ENCODE measurements at regions not wholly inside any gene's neighbourhood (a gene's known extent, or its start where the extent isn't known, plus 50 kb on each side); places are given as distances from the start of the nearest gene placed in this dataset.

DNA sequence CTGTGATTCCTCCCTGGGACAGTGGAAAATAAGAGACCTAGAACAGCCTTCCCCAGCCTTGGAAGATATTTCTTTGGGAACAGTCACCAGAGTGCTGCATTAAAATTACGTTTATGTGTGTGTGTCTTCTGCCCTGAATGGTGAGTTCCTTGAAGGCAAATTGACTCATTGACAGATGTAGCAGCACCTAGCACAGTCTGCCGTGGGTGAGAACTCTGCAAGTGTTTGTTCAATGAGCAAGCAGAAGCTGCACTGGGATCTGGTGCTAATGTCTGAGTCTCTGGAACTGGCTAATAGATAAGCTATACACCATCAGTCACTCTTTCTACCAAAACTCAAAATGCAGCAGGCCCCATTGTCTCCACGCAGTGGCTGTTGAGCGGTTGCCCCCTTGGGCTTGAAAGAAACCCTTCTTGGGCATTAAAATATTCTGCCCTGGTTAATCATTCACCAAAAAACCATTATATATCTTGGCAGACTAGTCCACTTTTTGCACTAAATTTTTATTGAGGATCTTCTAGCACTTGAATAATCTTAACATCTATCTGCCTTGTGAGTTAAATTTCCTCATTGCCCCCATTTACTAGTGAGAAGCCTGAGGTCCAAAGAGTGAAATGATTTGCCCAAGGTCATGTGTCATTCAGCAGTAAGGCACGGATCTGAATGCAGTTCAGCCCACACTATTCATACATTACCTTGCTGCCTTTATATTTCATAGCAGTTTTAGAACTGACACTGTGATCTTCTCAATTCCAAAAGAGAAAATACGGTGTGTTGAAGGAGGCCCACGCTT, 87.8 kb upstream of the GALNT18 start:
- H3K79me2 ChIP-seq (ENCODE audit: control insufficient read depth, insufficient read depth, low read length), result no peaks in the 10 kb centered on the region
- no peaks in the 10 kb centered on the region for H4K20me1 ChIP-seq (ENCODE audit: control insufficient read depth, extremely low read depth, insufficient read depth, low read length)
- dilution Hi-C loops (cut with MboI; ENCODE audit: extremely low pct_ligation_motif_present, low sequenced_read_pairs), result no loop called here
- H3K9me3 ChIP-seq (ENCODE audit: control insufficient read depth, low read depth, low read length), result no peaks in the 10 kb centered on the region
- H3K27ac ChIP-seq (ENCODE audit: control insufficient read depth, insufficient read depth, low read length), result no peak overlapping the region
- H3K9ac ChIP-seq (ENCODE audit: control insufficient read depth, extremely low read depth, insufficient read depth, low read length), result no peak overlapping the region
- no peak for DNase-seq (ENCODE audit: low read depth, low spot score)
- H3K9me1 ChIP-seq (ENCODE audit: control insufficient read depth, extremely low read depth, insufficient read depth, low read length), result no peaks in the 10 kb centered on the region
- H3K27me3 ChIP-seq (ENCODE audit: control insufficient read depth, extremely low read depth, insufficient read depth, low read length), result no peaks in the 10 kb centered on the region
- no peak overlapping the region for H3K4me3 ChIP-seq (ENCODE audit: control insufficient read depth in 2 of 3, extremely low read depth in 1 of 3, insufficient read depth in 2 of 3, low read depth in 1 of 3, low read length in 3 of 3)
- peaks cover 7% of the 10 kb centered on the region for H3K4me1 ChIP-seq (ENCODE audit: control insufficient read depth, extremely low read depth, insufficient read depth, low read length)
- no peak overlapping the region for H2AFZ ChIP-seq (ENCODE audit: control insufficient read depth, low read length)
- TF ChIP-seq, protein P1, sequence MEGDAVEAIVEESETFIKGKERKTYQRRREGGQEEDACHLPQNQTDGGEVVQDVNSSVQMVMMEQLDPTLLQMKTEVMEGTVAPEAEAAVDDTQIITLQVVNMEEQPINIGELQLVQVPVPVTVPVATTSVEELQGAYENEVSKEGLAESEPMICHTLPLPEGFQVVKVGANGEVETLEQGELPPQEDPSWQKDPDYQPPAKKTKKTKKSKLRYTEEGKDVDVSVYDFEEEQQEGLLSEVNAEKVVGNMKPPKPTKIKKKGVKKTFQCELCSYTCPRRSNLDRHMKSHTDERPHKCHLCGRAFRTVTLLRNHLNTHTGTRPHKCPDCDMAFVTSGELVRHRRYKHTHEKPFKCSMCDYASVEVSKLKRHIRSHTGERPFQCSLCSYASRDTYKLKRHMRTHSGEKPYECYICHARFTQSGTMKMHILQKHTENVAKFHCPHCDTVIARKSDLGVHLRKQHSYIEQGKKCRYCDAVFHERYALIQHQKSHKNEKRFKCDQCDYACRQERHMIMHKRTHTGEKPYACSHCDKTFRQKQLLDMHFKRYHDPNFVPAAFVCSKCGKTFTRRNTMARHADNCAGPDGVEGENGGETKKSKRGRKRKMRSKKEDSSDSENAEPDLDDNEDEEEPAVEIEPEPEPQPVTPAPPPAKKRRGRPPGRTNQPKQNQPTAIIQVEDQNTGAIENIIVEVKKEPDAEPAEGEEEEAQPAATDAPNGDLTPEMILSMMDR (optimal IDR thresholded peaks at IDR 0.05 in 1 of 3, IDR thresholded peaks at IDR 0.05 in 1 of 3, conservative IDR thresholded peaks at IDR 0.05 in 1 of 3; ENCODE audit: extremely low read depth in 1 of 3, insufficient read depth in 2 of 3, low read length in 3 of 3), result no peak
- no peak for TF ChIP-seq EZH2 (IDR thresholded peaks at IDR 0.05; ENCODE audit: low read length)
- H3K4me2 ChIP-seq (ENCODE audit: control insufficient read depth, extremely low read depth, insufficient read depth, low read depth, low read length), result no peak overlapping the region
- H3K36me3 ChIP-seq (ENCODE audit: control insufficient read depth in 2 of 2, extremely low read depth in 1 of 2, insufficient read depth in 2 of 2, low read length in 2 of 2), result no peaks in the 10 kb centered on the region
- peak; percentile 23 for FAIRE-seq

DNA sequence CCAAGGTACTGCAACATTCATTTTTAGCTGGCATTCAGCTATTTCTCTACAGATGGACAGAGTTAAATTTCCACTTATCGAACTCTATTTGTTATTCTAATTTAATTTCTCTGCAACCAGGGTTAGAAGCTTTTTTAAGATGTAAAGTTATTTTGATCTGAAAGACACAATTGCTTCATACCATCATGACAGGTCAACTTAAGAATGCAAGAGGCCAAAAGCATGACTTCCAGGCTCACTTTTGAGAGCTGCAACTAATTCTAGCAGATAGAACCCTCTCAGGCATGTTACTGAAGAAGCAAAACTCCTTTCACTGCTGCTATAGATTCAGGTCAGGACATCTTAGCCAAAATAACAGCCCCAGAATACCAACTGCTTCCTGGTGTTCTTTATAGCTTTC, 86.5 kb upstream of the GALNT18 start:
- no peak overlapping the region for H3K27ac ChIP-seq (ENCODE audit: control insufficient read depth, insufficient read depth, low read length)
- TF ChIP-seq EZH2 (IDR thresholded peaks at IDR 0.05; ENCODE audit: low read length), result no peak
- TF ChIP-seq, protein P1 (optimal IDR thresholded peaks at IDR 0.05 in 1 of 3, IDR thresholded peaks at IDR 0.05 in 1 of 3, conservative IDR thresholded peaks at IDR 0.05 in 1 of 3; ENCODE audit: extremely low read depth in 1 of 3, insufficient read depth in 2 of 3, low read length in 3 of 3), result no peak
- no peak overlapping the region for H3K4me2 ChIP-seq (ENCODE audit: control insufficient read depth, extremely low read depth, insufficient read depth, low read depth, low read length)
- no peaks in the 10 kb centered on the region for H3K79me2 ChIP-seq (ENCODE audit: control insufficient read depth, insufficient read depth, low read length)
- H3K36me3 ChIP-seq (ENCODE audit: control insufficient read depth in 2 of 2, extremely low read depth in 1 of 2, insufficient read depth in 2 of 2, low read length in 2 of 2), result no peaks in the 10 kb centered on the region
- no peaks in the 10 kb centered on the region for H3K27me3 ChIP-seq (ENCODE audit: control insufficient read depth, extremely low read depth, insufficient read depth, low read length)
- no peak overlapping the region for H3K4me3 ChIP-seq (ENCODE audit: control insufficient read depth in 2 of 3, extremely low read depth in 1 of 3, insufficient read depth in 2 of 3, low read depth in 1 of 3, low read length in 3 of 3)
- DNase-seq (ENCODE audit: low read depth, low spot score) (no peak), FAIRE-seq (no peak)
- no peak overlapping the region for H2AFZ ChIP-seq (ENCODE audit: control insufficient read depth, low read length)
- H3K9me1 ChIP-seq (ENCODE audit: control insufficient read depth, extremely low read depth, insufficient read depth, low read length), result no peaks in the 10 kb centered on the region
- H3K9me3 ChIP-seq (ENCODE audit: control insufficient read depth, low read depth, low read length), result no peaks in the 10 kb centered on the region
- H4K20me1 ChIP-seq (ENCODE audit: control insufficient read depth, extremely low read depth, insufficient read depth, low read length), result no peaks in the 10 kb centered on the region
- no peak overlapping the region for H3K9ac ChIP-seq (ENCODE audit: control insufficient read depth, extremely low read depth, insufficient read depth, low read length)
- peaks cover 7% of the 10 kb centered on the region for H3K4me1 ChIP-seq (ENCODE audit: control insufficient read depth, extremely low read depth, insufficient read depth, low read length)
- dilution Hi-C loops (cut with MboI; ENCODE audit: extremely low pct_ligation_motif_present, low sequenced_read_pairs), result no loop called here
